Activated naive CD4-positive, alpha-beta T cell treated with anti-CD3 and anti-CD28 coated beads, Interleukin-2, amount 50 U/mL, for 24 hours (primary cell): ENCODE measurements at regions not wholly inside any gene's neighbourhood (a gene's known extent, or its start where the extent isn't known, plus 50 kb on each side); places are given as distances from the start of the nearest gene placed in this dataset.

Experiments
- H3K27ac Mint-ChIP-seq: one replicate; pipeline ENCODE4 v1.8.0; 2021; ENCODE audit warnings: mild to moderate bottlenecking, mixed read lengths
- H3K27me3 Mint-ChIP-seq: one replicate; pipeline ENCODE4 v1.8.0; 2021; ENCODE audit warnings: mixed read lengths
- H3K36me3 Mint-ChIP-seq: one replicate; pipeline ENCODE4 v1.8.0; 2021; ENCODE audit warnings: mixed read lengths
- H3K4me1 Mint-ChIP-seq: one replicate; pipeline ENCODE4 v1.8.0; 2021; ENCODE audit warnings: mixed read lengths
- H3K4me3 Mint-ChIP-seq: one replicate; pipeline ENCODE4 v1.8.0; 2021; ENCODE audit warnings: mild to moderate bottlenecking, mixed read lengths
- H3K9me3 Mint-ChIP-seq: one replicate; pipeline ENCODE4 v1.8.0; 2021; ENCODE audit warnings: mixed read lengths

- no peaks in the 10 kb centered on the region for H3K36me3 Mint-ChIP-seq
- no peak overlapping the region for H3K4me3 Mint-ChIP-seq
- H3K4me1 Mint-ChIP-seq = no peaks in the 10 kb centered on the region
- H3K27me3 Mint-ChIP-seq = no peaks in the 10 kb centered on the region
- no peaks in the 10 kb centered on the region for H3K9me3 Mint-ChIP-seq
- H3K27ac Mint-ChIP-seq = no peak overlapping the region
These were observed 1679.2 kb upstream of the TENM3 start for GRCh38 chr4:180564026-180564425.

DNA sequence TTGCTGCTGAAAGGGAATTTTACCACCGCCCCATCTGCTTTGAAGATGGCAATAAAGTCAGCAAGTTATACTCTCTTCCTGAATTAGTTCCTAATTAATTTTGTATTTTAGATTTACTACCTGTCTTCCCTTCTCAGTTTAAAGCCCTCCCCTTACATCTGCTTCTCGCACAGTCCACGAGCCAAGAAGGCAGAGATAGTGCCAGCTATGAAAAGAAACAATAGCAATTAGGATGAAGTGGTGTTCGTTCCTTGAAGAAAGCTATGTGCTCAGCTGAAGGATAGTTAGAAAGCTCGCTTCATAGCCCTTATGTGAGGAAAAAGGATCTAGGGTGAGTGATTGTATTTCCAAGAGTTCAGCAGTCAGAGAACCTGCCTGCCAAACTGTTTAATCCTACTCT is 1678.8 kb upstream of the TENM3 start:
- no peaks in the 10 kb centered on the region for H3K36me3 Mint-ChIP-seq

GRCh38 chr4:180565856-180566431 is 1677.3 kb upstream of the TENM3 start:
- Mint-ChIP-seq H3K9me3 (no peaks in the 10 kb centered on the region), H3K4me3 (no peak overlapping the region), H3K27me3 (no peaks in the 10 kb centered on the region), H3K27ac (no peak overlapping the region), H3K36me3 (no peaks in the 10 kb centered on the region), H3K4me1 (no peaks in the 10 kb centered on the region)

More for the DNA sequence above, 1678.8 kb upstream of the TENM3 start:
- Mint-ChIP-seq H3K4me3 (no peak overlapping the region), H3K4me1 (no peaks in the 10 kb centered on the region), H3K27me3 (no peaks in the 10 kb centered on the region), H3K27ac (no peak overlapping the region), H3K9me3 (no peaks in the 10 kb centered on the region)

DNA sequence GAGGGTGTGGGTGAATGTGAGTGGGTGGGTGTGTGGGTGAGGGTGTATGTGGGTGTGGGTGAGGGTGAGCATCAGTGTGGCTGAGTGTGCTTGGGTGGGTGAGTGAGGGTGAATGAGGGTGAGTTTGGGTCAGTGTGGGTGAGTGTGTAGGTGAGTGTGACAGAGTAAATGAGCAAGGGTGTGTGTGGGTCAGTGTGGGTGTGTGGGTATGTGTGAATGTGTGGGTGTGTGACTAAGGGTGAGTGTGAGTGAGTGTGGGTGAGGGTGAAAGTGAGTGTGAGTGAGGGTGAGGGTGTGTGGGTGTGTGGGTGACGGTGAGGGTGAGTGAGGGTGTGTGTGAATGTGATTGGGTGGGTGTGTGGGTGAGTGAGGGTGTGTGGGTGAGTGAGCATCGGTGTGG is 1676.7 kb upstream of the TENM3 start:
- no peaks in the 10 kb centered on the region for H3K4me1 Mint-ChIP-seq
- H3K4me3 Mint-ChIP-seq = no peak overlapping the region
- H3K9me3 Mint-ChIP-seq = no peaks in the 10 kb centered on the region
- H3K27ac Mint-ChIP-seq = no peak overlapping the region
- H3K36me3 Mint-ChIP-seq = no peaks in the 10 kb centered on the region
- H3K27me3 Mint-ChIP-seq = no peaks in the 10 kb centered on the region

DNA sequence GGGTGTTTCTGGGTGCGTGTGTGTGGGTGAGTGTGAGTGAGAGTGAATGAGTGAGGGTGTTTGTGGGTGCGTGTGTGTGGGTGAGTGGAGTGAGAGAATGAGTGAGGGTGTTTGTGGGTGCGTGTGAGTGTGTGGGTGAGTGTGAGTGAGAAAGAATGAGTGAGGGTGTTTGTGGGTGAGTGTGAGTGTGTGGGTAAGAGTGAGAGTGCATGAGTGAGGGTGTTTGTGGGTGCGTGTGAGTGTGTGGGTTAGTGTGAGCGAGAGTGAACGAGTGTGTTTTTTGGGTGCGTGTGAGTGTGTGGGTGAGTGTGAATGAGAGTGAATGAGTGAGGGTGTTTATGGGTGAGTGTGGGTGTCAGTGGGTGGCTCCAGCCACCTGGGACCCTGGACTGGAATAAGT is 1676.1 kb upstream of the TENM3 start:
- Mint-ChIP-seq H3K4me3 (no peak overlapping the region), H3K27ac (no peak overlapping the region), H3K9me3 (no peaks in the 10 kb centered on the region), H3K27me3 (no peaks in the 10 kb centered on the region), H3K36me3 (no peaks in the 10 kb centered on the region), H3K4me1 (no peaks in the 10 kb centered on the region)

- Mint-ChIP-seq H3K4me3 (no peak overlapping the region), H3K27me3 (no peaks in the 10 kb centered on the region), H3K4me1 (no peaks in the 10 kb centered on the region), H3K36me3 (no peaks in the 10 kb centered on the region), H3K27ac (no peak overlapping the region), H3K9me3 (no peaks in the 10 kb centered on the region)
These were observed 1671.6 kb upstream of the TENM3 start for GRCh38 chr4:180571516-180572055.

DNA sequence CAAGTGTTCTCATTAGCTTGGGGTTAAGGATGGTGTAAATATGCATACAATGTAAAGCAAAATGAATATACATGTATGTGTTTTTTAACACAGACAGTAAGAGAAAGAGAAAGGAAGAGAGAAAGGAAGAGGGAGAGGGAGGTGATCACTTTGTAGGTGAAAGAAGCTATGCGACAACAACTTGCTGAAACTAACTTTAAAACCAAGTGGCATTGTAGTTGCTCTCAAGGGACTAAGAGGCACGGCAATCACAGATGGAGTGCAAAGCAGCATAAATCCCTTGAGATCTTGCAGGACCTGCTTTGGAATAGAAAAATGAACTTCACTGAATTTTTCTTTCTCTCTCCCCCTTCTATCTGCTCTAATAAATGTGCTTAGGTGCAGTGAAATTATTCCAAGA is 1665.0 kb upstream of the TENM3 start:
- H3K9me3 Mint-ChIP-seq = no peaks in the 10 kb centered on the region
- H3K4me1 Mint-ChIP-seq = no peaks in the 10 kb centered on the region
- no peaks in the 10 kb centered on the region for H3K27me3 Mint-ChIP-seq
- H3K4me3 Mint-ChIP-seq = no peak overlapping the region
- H3K36me3 Mint-ChIP-seq = no peaks in the 10 kb centered on the region
- no peak overlapping the region for H3K27ac Mint-ChIP-seq

GRCh38 chr4:180581061-180581460 is 1662.1 kb upstream of the TENM3 start:
- Mint-ChIP-seq H3K4me3 (no peak overlapping the region), H3K4me1 (no peaks in the 10 kb centered on the region), H3K27me3 (no peaks in the 10 kb centered on the region), H3K36me3 (no peaks in the 10 kb centered on the region), H3K9me3 (no peaks in the 10 kb centered on the region), H3K27ac (no peak overlapping the region)

DNA sequence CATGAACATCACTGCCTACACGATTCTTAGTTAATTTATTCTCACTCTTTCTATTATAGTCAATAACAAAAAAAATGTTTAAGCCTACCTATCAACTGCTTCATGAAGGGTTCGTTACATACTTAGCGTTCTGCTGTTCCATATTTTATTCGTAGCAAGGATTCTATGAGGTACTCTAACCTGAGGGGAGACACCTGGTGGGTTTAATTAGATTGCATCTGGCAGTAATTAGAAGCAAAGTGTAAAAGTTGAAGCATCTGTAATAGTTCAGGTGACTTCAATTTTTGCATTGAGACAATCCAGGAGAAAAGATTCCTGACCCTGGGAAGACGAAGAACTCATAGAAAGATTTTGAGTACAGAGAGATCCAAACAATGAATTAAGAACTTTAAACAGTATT is 1655.8 kb upstream of the TENM3 start:
- H3K27ac Mint-ChIP-seq = no peak overlapping the region
- no peaks in the 10 kb centered on the region for H3K4me1 Mint-ChIP-seq
- no peak overlapping the region for H3K4me3 Mint-ChIP-seq
- no peaks in the 10 kb centered on the region for H3K36me3 Mint-ChIP-seq
- no peaks in the 10 kb centered on the region for H3K9me3 Mint-ChIP-seq
- H3K27me3 Mint-ChIP-seq = no peaks in the 10 kb centered on the region

- Mint-ChIP-seq H3K27me3 (no peaks in the 10 kb centered on the region), H3K9me3 (no peaks in the 10 kb centered on the region), H3K4me3 (no peak overlapping the region), H3K27ac (no peak overlapping the region), H3K4me1 (no peaks in the 10 kb centered on the region), H3K36me3 (no peaks in the 10 kb centered on the region)
These were observed 1653.6 kb upstream of the TENM3 start for GRCh38 chr4:180589575-180589974.

DNA sequence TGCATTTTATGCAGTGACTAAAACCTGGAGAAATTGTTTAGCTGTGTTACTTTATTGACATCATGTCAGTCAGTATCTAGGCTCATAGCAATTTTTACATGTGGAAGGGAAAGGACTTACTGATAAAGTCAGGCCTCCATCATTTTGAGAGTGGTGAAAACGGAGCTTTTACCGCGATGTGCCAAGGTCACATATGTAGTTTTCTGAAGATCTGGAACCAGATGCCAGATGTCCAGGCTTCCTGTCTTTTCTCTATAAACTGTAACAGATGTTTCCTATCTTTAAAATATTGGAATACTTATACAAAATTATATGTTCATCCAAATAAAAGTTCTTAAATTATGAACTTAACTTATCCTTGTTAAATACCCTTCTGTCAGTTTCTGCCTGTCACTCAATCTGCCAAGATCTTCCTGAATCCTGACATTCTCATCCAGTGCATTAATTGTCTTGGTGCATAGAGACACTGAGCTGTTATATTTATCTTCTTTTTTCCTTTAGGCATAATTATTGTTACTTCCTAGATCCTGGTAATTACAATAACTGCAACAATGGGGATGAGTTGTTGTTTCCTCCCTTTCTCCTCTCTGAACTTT is 1646.2 kb upstream of the TENM3 start:
- Mint-ChIP-seq H3K36me3 (no peaks in the 10 kb centered on the region), H3K4me3 (no peak overlapping the region), H3K27me3 (no peaks in the 10 kb centered on the region), H3K27ac (no peak overlapping the region), H3K4me1 (no peaks in the 10 kb centered on the region), H3K9me3 (no peaks in the 10 kb centered on the region)

DNA sequence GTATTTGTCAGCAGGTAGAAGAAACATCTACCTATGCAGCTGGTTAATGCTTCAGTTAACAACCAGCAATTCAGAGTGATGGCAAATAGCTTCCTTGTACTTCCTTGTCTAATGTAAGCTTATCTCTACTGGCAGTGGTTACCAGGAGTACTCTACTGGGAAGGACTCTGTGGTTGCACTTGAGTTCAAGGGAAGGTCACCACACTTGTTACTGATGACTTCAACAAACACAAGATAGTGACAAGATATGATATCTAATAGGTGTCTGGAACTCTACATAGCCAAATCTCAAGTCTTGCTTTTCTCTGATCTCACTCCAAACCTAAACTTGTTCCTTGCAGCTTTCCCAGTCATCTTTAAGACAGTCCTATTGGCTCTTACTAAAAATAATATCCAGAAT is 1644.9 kb upstream of the TENM3 start:
- no peak overlapping the region for H3K27ac Mint-ChIP-seq
- no peaks in the 10 kb centered on the region for H3K27me3 Mint-ChIP-seq
- no peaks in the 10 kb centered on the region for H3K9me3 Mint-ChIP-seq
- H3K4me1 Mint-ChIP-seq = no peaks in the 10 kb centered on the region
- H3K36me3 Mint-ChIP-seq = no peaks in the 10 kb centered on the region
- no peak overlapping the region for H3K4me3 Mint-ChIP-seq

GRCh38 chr4:180603791-180604190 is 1639.4 kb upstream of the TENM3 start:
- peaks cover 5% of the 10 kb centered on the region for H3K9me3 Mint-ChIP-seq
- no peak overlapping the region for H3K4me3 Mint-ChIP-seq
- no peak overlapping the region for H3K27ac Mint-ChIP-seq
- no peaks in the 10 kb centered on the region for H3K4me1 Mint-ChIP-seq
- no peaks in the 10 kb centered on the region for H3K27me3 Mint-ChIP-seq
- H3K36me3 Mint-ChIP-seq = no peaks in the 10 kb centered on the region

GRCh38 chr4:180610324-180610723 is 1632.9 kb upstream of the TENM3 start:
- Mint-ChIP-seq H3K27me3 (no peaks in the 10 kb centered on the region), H3K9me3 (peaks cover 11% of the 10 kb centered on the region), H3K4me3 (no peak overlapping the region), H3K36me3 (no peaks in the 10 kb centered on the region), H3K27ac (no peak overlapping the region), H3K4me1 (no peaks in the 10 kb centered on the region)

DNA sequence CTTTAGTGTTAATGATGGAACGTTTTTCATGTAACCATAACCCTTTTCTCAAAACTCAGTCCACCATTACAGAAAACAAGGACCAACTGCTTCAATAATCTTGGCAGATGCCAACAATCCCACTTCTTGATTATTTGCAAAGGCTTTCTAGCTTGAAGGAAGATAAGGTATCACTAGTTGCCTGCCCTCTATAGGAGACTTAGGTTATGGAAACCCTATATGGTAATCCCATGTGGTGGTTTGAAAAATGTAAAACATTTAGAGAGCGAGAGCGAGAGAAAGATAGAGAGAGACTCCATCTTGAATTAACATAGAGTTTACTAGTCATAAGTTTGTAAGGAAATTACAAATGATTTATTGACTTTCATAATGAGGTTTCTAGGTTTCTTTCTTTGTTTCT is 1627.5 kb upstream of the TENM3 start:
- H3K4me3 Mint-ChIP-seq = no peak overlapping the region
- H3K27ac Mint-ChIP-seq = no peak overlapping the region
- no peaks in the 10 kb centered on the region for H3K27me3 Mint-ChIP-seq
- no peaks in the 10 kb centered on the region for H3K4me1 Mint-ChIP-seq
- no peaks in the 10 kb centered on the region for H3K36me3 Mint-ChIP-seq
- H3K9me3 Mint-ChIP-seq = peaks cover 10% of the 10 kb centered on the region

DNA sequence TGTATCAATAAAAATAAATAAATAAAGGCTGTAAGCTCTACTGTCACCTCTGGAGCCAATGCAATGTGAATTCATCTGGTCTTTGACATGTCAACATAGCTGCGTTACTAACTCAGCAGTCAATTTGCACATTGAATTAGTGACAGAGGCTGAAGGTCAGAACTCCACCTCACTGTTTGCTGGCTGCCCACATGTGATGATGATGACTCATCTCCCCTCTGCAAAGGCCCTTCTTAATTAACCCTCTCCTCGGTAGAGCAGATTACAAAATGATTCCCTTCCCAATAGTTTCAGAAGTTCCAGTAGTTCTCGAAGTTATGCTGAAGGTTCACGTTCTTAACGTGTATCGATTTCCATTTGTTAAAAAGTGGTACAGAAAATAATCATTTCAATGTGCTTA is 1626.0 kb upstream of the TENM3 start:
- Mint-ChIP-seq H3K4me1 (no peaks in the 10 kb centered on the region), H3K4me3 (no peak overlapping the region), H3K36me3 (no peaks in the 10 kb centered on the region), H3K9me3 (peaks cover 5% of the 10 kb centered on the region), H3K27me3 (no peaks in the 10 kb centered on the region), H3K27ac (no peak overlapping the region)

- no peaks in the 10 kb centered on the region for H3K36me3 Mint-ChIP-seq
- H3K27ac Mint-ChIP-seq = no peak overlapping the region
- peaks cover 5% of the 10 kb centered on the region for H3K9me3 Mint-ChIP-seq
- no peaks in the 10 kb centered on the region for H3K4me1 Mint-ChIP-seq
- no peak overlapping the region for H3K4me3 Mint-ChIP-seq
- no peaks in the 10 kb centered on the region for H3K27me3 Mint-ChIP-seq
These were observed 1624.8 kb upstream of the TENM3 start for GRCh38 chr4:180618396-180618795.
